CD4-positive, alpha-beta T cell treated with Interleukin-10 for 1 hour (primary cell): ENCODE measurements at regions not wholly inside any gene's neighbourhood (a gene's known extent, or its start where the extent isn't known, plus 50 kb on each side); places are given as distances from the start of the nearest gene placed in this dataset.
"Not testable (repeated sequence)": the region's sequence is repeated elsewhere in the genome, so short reads cannot be mapped to it uniquely, and the experiment has no call there.

Experiments
- DNase-seq: peaks from one replicate; pipeline ENCODE4 v3.0.0-alpha.2; 2020

GRCh38 chr1:30525971-30526651, 197.3 kb downstream of the MATN1 start:
- DNase-seq = no peak

- DNase-seq = no peak
Measured at GRCh38 chr1:30525631-30525970, 197.8 kb downstream of the MATN1 start.

- no peak for DNase-seq
Measured at GRCh38 chr1:30524840-30525617, 198.4 kb downstream of the MATN1 start.

GRCh38 chr1:30524025-30524555, 199.3 kb downstream of the MATN1 start:
- DNase-seq = not testable (repeated sequence)

GRCh38 chr1:30523055-30524020, 200.0 kb downstream of the MATN1 start:
- no peak for DNase-seq

- DNase-seq = no peak
Measured at GRCh38 chr1:30522031-30523004, 201.1 kb downstream of the MATN1 start.

- DNase-seq = no peak
Measured at GRCh38 chr1:30521261-30521865, 202.0 kb downstream of the MATN1 start.

- DNase-seq = no peak
Measured at GRCh38 chr1:30520476-30520875, 202.9 kb downstream of the MATN1 start.

GRCh38 chr1:30519201-30519763, 204.1 kb downstream of the MATN1 start:
- no peak for DNase-seq

GRCh38 chr1:30518696-30519095, 204.7 kb downstream of the MATN1 start:
- DNase-seq = no peak

- no peak for DNase-seq
Measured at GRCh38 chr1:30518186-30518585, 205.2 kb downstream of the MATN1 start.

- DNase-seq = not testable (repeated sequence)
Measured at GRCh38 chr1:30517666-30518065, 205.7 kb downstream of the MATN1 start.

GRCh38 chr1:30517241-30517640, 206.1 kb downstream of the MATN1 start:
- DNase-seq = not testable (repeated sequence)

GRCh38 chr1:30516485-30516858, 206.9 kb downstream of the MATN1 start:
- DNase-seq = no peak

GRCh38 chr1:30515755-30516484, 207.5 kb downstream of the MATN1 start:
- DNase-seq = no peak

GRCh38 chr1:30514945-30515344, 208.4 kb downstream of the MATN1 start:
- DNase-seq = no peak

GRCh38 chr1:30514137-30514654, 209.2 kb downstream of the MATN1 start:
- no peak for DNase-seq

- no peak for DNase-seq
Measured at GRCh38 chr1:30513396-30514136, 209.8 kb downstream of the MATN1 start.

- no peak for DNase-seq
Measured at GRCh38 chr1:30512914-30513265, 210.5 kb downstream of the MATN1 start.
